RKO (cell line): ENCODE measurements at regions not wholly inside any gene's neighbourhood (a gene's known extent, or its start where the extent isn't known, plus 50 kb on each side); places are given as distances from the start of the nearest gene placed in this dataset.
A peak's percentile ranks its signal among the peaks of the same experiment; 100 is the strongest.

Experiments
- DNase-seq: peaks from one replicate; pipeline ENCODE4 v3.0.0-alpha.2; 2016; ENCODE audit warnings: low spot score

DNA sequence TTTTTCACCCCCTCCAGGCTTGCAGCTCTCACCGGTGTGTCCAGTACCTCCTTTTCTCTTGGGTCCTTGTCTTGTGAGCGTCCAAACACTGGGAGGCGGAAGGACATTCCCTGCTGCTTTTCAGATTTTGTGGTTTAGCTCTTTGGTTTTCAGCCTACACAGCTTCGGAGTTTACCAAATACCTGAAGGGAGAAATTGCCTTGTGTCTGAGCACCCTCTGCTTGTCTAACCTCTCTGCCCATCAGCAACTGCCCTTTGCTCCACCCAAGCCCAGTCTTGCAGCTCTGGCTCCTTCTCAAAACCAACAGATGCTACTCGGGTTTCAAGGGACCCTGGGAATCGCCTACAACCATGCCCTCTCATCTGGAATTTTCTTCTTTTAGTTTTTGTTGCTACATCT lies 519.1 kb upstream of the IGFBP3 start:
- no peak for DNase-seq

- no peak for DNase-seq
These were observed 511.6 kb upstream of the IGFBP3 start for GRCh38 chr7:46432708-46433107.

DNA sequence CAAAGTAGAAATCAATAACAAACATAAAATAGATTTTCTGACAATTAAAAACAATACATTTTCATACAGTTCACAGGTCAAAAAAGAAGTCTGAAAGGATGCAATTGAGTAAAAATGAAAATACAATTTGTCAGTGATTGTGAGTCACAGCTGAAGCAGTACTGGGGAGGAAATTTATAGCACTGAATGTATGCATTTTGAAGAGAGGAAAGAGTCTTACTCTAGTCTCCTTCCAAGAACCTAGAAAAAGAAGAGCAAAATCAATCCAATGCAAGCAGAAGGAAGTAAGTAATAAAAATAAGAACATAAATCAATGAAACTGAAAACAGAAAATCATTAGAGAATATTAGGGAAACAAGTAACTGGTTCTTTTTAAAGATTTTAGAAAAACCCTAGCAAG lies 507.2 kb upstream of the IGFBP3 start:
- no peak for DNase-seq

- no peak for DNase-seq
These were observed 503.9 kb upstream of the IGFBP3 start for GRCh38 chr7:46424934-46425333.

DNA sequence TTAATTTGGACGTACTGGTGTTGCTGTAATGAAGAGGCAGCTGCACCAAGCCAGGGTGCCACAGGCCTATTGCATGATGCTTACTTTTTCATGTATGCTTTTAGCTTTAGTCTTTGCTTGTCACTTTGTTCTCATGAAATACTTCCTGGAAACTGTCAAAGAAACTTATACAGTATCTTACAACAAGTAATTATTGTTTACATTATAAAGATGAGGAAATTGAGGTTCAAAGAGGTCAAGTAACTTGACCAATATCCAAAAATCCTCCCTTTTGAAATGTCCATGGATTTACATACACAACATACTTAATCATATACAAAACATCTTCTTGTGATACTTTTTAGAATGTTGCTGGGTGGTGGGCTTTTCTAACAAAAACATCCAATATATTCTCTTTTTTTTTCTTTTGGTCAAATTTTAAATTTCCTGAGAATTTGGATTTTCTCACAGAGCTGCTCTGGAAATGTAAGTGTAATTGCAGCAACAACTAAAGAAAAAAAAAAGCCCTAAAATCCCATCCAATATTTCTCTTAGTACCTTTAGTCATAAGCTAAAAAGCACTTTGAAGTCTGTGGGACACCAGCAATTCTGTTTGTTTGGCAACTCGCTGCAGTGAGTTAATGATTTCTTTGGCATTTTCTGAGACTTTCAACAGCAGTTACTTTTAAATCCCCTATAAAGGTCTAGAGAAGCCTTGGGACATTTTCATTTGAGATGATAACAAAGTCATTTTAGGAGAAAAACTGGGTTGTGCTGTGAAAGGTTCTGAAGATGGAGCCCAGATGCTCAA lies 500.6 kb upstream of the IGFBP3 start:
- no peak for DNase-seq

DNA sequence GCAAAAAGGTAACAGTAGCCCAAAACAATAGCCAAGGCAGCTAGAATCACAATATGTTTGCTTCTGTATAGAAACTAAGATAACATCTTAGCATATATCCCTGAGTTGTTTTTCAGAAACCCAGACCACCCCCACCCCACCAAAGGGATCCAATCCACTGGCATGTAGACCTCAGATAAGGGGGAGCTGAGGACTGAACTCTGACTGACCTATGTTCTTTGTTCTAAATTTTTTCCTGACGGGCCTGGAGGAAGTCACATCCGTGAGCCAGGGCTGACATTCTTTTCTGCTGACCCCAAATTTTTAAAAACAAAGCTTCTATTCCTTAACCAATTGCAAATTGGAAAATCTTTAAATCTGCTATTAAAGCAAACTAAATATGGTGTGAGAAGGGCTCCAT lies 493.9 kb upstream of the IGFBP3 start:
- DNase-seq, result no peak

- no peak for DNase-seq
These were observed 490.2 kb upstream of the IGFBP3 start for GRCh38 chr7:46411236-46411635.

DNA sequence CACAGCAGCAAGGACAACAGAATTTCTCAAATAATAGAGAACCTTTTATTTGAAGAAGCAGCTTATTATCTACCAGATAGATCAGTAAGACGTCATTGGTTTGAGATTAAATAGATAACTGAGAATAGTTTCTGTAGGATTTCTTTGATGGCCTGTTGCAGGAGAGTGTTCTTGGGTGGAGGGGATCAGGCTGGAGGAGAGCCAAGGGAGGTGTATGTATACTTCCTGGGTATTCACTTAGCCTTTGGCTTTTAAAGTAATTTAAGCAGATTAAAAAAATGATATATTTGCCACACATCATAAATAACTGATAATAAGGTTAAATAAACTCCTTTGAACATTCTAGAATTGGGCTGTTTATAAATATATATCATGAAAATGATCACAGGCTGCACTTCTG lies 486.1 kb upstream of the IGFBP3 start:
- no peak for DNase-seq

GRCh38 chr7:46397591-46397990 lies 476.5 kb upstream of the IGFBP3 start:
- no peak for DNase-seq

GRCh38 chr7:46396481-46396880 lies 475.4 kb upstream of the IGFBP3 start:
- DNase-seq, result no peak

DNA sequence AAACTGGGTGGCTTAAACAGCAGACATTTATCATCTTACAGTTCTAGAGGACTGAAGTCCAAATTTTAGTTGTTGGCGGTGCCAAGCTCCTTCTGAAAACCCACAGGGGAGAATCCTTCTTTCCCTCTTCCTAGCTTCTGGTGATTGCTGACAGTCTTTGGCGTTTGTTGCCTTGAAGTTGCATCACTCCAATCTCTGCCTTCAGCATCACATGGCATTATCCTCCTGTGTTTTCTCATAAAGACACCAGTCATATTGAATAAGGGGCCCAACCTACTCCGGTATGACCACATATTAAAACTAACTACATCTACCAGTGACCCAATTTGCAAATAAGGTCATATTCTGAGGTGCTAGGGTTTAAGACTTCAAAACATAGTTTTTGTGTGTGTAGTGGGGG lies 472.1 kb upstream of the IGFBP3 start:
- DNase-seq, result no peak

- DNase-seq, result no peak
These were observed 470.4 kb upstream of the IGFBP3 start for GRCh38 chr7:46391231-46392201.

DNA sequence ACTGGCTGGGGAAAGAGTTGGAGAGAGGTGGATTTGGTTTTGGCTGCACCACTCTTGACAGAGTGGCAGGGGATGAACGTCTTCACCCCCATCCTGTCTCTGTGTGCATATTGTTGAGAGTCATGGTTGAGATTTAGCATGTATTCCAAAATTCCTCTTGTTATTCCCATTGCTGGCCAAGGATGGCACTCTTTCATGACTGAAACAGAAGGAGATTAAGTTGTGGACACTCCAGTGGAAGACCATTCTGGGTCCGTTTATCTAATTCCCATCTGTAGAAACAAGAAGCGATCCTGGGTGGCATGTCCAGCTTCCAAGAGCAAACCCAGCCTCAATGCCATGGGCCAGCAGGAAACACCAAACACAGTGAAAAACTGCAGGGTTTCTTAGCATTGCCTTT lies 469.0 kb upstream of the IGFBP3 start:
- DNase-seq, result no peak

DNA sequence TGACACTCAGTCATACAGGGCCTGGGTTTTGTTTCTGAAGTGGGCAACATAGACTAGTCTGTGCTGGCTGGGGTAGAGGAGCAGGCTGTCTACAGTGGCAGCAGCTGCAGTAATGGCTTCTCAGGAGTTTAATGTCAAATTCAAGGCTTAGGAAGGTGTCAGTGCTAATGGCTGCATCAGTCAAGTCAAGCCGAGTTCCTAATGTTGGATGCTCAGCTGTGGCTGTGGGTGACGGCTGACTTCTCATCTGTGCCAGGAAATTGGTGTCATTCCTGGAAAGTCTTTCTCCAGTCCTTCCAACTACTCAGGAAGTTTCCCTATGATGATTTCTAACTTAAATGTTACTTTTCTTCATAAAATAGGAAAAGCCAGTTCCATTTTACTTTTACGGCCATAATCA lies 468.1 kb upstream of the IGFBP3 start:
- no peak for DNase-seq

- no peak for DNase-seq
These were observed 466.6 kb upstream of the IGFBP3 start for GRCh38 chr7:46387646-46388045.

DNA sequence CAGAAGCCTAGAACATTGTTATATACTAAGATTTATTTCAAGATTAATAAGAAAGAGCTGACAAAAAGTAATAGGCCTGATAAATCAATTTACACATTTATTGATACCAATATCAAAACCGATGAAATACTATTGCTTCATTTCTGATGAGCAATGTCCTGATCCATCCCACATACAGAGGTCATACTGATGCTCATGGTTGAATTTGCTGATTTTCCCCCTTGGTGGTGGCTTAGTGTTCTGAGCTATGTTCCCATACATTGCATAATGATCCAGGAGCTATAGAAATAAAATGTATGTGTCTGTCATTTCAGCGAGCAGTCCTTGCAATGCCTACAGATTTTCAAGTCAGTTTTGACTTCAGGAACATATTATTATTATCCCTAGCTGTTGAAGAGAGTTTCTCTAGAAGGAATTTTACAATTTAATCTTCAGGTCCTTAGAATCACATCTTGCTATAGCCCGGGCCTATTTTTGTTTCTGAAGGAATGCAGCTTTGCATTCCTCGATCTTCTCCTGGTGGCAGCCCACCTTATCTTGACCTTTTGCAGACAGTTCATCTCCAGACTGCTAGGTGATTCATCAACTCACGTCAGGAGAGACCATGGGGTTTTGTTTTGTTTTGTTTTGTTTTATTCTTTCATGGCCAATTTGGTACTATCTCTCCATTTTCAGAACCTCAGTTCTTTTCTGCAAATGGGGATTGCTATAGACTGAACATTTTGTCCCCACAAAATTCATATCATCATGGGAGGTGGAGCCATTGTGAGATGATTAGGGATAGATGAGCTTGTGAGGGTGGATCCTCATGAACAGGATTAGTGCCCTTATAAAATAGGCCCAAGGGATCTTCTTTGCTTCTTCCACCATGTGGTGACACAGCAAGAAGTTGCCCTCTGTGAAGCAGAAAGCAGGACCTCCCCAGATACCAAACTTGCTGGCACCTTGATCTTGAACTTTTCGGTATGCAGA lies 465.6 kb upstream of the IGFBP3 start:
- DNase-seq, result no peak

DNA sequence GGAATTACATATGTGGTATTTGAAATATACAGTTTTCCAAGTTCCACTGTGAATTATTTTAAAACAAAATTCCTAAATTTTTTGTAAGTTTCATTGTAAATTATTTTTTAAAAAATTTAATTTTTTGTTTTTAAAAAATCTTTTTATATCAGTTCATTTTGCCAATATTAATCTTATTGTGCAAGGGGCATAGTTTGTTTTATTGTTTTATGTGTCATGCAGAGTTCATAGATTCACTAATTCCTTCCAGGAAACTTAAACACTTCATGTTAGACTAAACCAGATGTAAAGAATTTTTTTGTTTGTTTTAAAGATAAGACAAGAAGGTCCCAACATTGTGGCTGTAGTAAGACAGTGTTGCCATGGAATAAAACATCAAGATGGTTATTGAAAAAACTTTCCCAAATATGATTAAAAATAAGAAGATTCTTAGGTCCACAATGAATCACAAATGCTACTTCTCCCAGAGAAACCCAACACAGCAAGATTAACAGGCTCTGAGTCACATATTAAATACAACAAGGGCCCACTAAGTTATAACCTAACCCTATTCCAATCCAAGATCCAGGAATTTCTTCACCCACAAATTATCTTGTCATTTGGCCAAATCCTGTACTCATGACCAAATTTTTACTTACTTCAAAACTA lies 464.7 kb upstream of the IGFBP3 start:
- DNase-seq, result no peak

DNA sequence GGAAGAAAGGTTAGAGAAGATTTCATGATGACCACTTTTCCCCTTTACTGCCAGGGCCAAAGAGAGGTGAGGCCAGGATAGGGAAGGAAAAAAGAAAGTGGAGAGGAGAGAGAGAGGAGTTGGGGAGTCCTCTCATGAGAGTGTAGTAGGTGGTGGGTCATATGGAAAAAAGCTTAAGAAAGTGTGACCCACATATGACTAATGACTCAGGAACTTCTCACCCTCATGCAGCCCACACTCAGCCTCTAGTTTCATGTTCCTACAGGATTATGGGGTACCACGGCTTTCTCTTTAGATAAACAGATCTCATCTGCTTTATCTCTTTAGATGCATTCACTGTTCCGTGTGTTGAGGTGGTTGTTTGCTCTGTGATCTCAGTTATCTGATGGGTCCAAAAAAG lies 462.5 kb upstream of the IGFBP3 start:
- DNase-seq, result peak; percentile 14

GRCh38 chr7:46369933-46370654 lies 449.0 kb upstream of the IGFBP3 start:
- no peak for DNase-seq

DNA sequence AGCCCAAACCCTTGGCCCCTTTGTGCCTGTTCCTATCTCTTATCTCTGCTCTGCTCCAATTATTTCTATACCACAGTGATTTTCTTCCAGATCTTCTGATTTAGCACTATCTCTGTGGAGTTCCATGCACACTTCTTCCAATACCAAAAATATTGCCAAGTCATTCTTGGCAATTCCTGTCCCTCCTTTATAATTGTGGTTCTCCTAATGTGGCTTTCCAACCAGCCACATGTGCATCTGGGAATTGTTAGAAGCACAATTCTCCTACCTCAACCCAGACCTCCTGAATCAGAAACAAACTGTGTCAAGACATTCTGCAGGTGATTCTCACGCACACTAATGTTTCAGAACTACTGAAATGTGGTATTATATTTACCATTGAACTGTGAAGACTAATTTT lies 447.8 kb upstream of the IGFBP3 start:
- DNase-seq, result no peak

- no peak for DNase-seq
These were observed 445.5 kb upstream of the IGFBP3 start for GRCh38 chr7:46366526-46366925.
